Prostate gland (tissue), 2 donors: ENCODE measurements at regions not wholly inside any gene's neighbourhood (a gene's known extent, or its start where the extent isn't known, plus 50 kb on each side); places are given as distances from the start of the nearest gene placed in this dataset.

ENCODE experiments used
- DNase-seq: peaks from one replicate; pipeline ENCODE4 v3.0.0-alpha.2; 2019; ENCODE audit warnings: low spot score
- H3K27ac ChIP-seq, 2 donors: fragments of 200-600 bp; sonication (generic); 2 replicates each; pipeline ENCODE4 v1.5.1; 2017 to 2019
- H3K27me3 ChIP-seq: fragments of 200-600 bp; sonication (generic); replicated peaks from 2 replicates; pipeline ENCODE4 v1.5.1; 2019; ENCODE audit not compliant: insufficient read depth
- H3K36me3 ChIP-seq, 2 donors: fragments of 200-600 bp; sonication (generic); 1 replicate in 1 of 2; 2 replicates in 1 of 2; pipeline versions ENCODE4 v1.5.1 to v1.8.1; 2017 to 2019
- H3K4me1 ChIP-seq: fragments of 200-600 bp; sonication (generic); replicated peaks from 2 replicates; pipeline ENCODE4 v1.5.1; 2019
- H3K4me3 ChIP-seq, 2 donors: fragments of 200-600 bp; sonication (generic); 2 replicates each; pipeline ENCODE4 v1.5.1; 2017 to 2019
- H3K9me3 ChIP-seq: fragments of 200-600 bp; sonication (generic); 2 replicates; pipeline ENCODE4 v1.5.1; 2017
- CTCF ChIP-seq, 4 experiments: fragments of 200-600 bp in 2 of 4; fragments of 450-650 bp in 2 of 4; sonication (generic) in 2 of 4; IDR thresholded peaks; 1 replicate in 3 of 4; 2 replicates in 1 of 4; pipeline ENCODE4 v1.5.1; 2016 to 2019; ENCODE audit warnings: antibody characterized with exemption in 4 of 4, mild to moderate bottlenecking in 2 of 4, moderate library complexity in 2 of 4
- POLR2A ChIP-seq: fragments of 450-650 bp; IDR thresholded peaks from one replicate; pipeline ENCODE4 v1.6.1; 2016; ENCODE audit warnings: antibody characterized with exemption, mild to moderate bottlenecking
- POLR2AphosphoS5 ChIP-seq: sonication (generic); formaldehyde crosslinking; IDR thresholded peaks from one replicate; pipeline ENCODE4 v1.6.1; 2017; ENCODE audit warnings: antibody characterized with exemption
- WGBS: methylation state at CpG from one replicate; pipeline ENCODE4 v1.1.5; 2018; 5-methylcytosine and 5-hydroxymethylcytosine counted together
- intact Hi-C: fragments of 100-400 bp; cut with DNase I; formaldehyde crosslinking; loops from one replicate; pipeline ENCODE4 v1.14.2; 2022

GRCh38 chr1:110788673-110789072 is 84.3 kb upstream of the CD53 start:
- H3K9me3 ChIP-seq, result no peaks in the 10 kb centered on the region

DNA sequence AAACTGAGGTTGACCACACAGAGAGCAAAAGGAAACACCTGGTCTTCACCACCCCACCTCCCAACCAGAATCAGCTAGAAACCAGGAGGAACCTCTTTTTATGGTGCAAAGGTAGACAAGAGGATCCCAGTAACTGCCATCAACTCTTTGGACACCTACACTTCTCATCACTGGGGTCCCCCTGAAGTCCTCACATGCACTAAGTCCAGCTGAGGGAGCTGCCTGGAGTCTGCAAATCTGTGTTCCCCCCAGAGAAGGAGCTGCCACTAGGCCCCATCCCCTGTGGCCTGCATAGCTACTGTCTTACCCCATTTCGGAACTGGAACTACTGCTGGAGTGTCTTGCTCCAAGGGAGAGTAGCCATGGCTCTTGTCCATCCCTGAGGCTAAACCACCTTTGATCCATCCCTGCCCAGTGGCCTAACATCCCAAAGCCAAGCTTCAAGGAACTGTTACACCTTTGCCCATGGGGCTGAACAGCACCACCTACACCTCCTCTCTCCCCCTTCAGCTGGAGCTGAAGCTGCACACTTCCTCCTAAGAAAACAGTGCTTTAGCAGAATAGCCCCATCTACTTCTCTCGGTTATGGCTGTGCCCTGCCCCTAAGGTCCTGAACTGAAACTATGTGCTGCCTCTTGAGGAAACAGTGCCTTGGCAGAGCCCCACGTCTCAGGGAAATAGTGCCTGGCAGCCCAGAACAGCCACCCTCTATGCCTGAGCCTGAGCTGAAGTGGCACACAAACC is 85.4 kb upstream of the CD53 start:
- no peaks in the 10 kb centered on the region for H3K9me3 ChIP-seq
- H3K4me3 ChIP-seq, result no peak overlapping the region
- no peaks in the 10 kb centered on the region for H3K36me3 ChIP-seq
- TF ChIP-seq CTCF (IDR thresholded peaks at IDR 0.05), result no peak
- TF ChIP-seq POLR2AphosphoS5, result no peak
- no peak for TF ChIP-seq POLR2A
- DNase-seq, result no peak
- H3K27ac ChIP-seq, result no peak overlapping the region
- H3K27me3 ChIP-seq, result no peaks in the 10 kb centered on the region
- 53% methylated on average over 3 of the region's 3 CpGs for WGBS
- intact Hi-C loops, result loop anchor here (10.0 kb wide), 1 partner anchor 233 kb away; no protein-coding TSS in a partner anchor
- no peaks in the 10 kb centered on the region for H3K4me1 ChIP-seq

More at GRCh38 chr1:110788673-110789072, 84.3 kb upstream of the CD53 start:
- intact Hi-C loops, result loop anchor here (10.0 kb wide), 1 partner anchor 234 kb away; no protein-coding TSS in a partner anchor
- no peak for TF ChIP-seq CTCF (IDR thresholded peaks at IDR 0.05)
- H3K27ac ChIP-seq, result no peak overlapping the region
- no peak for DNase-seq
- H3K36me3 ChIP-seq, result no peaks in the 10 kb centered on the region
- H3K4me3 ChIP-seq, result no peak overlapping the region
- 94% methylated on average over 2 of the region's 2 CpGs for WGBS
- H3K4me1 ChIP-seq, result no peaks in the 10 kb centered on the region
- no peaks in the 10 kb centered on the region for H3K27me3 ChIP-seq

GRCh38 chr1:110786802-110787327 is 86.1 kb upstream of the CD53 start:
- no peak for DNase-seq
- H3K4me1 ChIP-seq, result no peaks in the 10 kb centered on the region
- H3K27me3 ChIP-seq, result no peaks in the 10 kb centered on the region
- TF ChIP-seq POLR2A (no peak), POLR2AphosphoS5 (no peak), CTCF (IDR thresholded peaks at IDR 0.05) (no peak)
- no peak overlapping the region for H3K27ac ChIP-seq
- H3K4me3 ChIP-seq, result no peak overlapping the region
- 66% methylated on average over 3 of the region's 3 CpGs for WGBS
- H3K36me3 ChIP-seq, result no peaks in the 10 kb centered on the region
- intact Hi-C loops, result loop anchor here (10.0 kb wide), 1 partner anchor 232 kb away; no protein-coding TSS in a partner anchor
- H3K9me3 ChIP-seq, result no peaks in the 10 kb centered on the region

DNA sequence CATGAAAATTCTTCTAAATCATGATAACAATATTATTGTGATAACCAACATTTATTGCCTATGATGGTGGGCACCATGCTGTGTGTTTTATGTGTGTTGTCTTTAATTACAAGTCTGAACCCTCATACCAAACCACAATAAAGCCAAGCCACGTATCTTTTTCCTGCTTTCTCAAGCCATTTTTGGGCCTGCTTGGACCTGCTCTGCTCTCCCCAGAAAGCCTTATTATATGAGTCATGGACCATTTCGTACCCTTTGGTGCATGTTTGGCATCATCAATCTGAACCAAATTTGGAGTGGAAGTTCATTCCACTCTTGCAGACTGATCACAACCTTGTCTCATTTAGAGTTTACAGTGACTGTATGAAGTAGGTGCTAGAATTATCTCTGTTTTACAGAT is 87.3 kb upstream of the CD53 start:
- no peak for DNase-seq
- intact Hi-C loops, result loop anchor here (10.0 kb wide), 1 partner anchor 231 kb away; no protein-coding TSS in a partner anchor

More for the DNA sequence above, 87.3 kb upstream of the CD53 start:
- 27% methylated on average over 2 of the region's 2 CpGs for WGBS
- H3K4me3 ChIP-seq, result no peak overlapping the region
- no peak overlapping the region for H3K27ac ChIP-seq
- no peaks in the 10 kb centered on the region for H3K4me1 ChIP-seq
- no peak for TF ChIP-seq CTCF (IDR thresholded peaks at IDR 0.05)
- TF ChIP-seq POLR2A, result no peak
- no peak for TF ChIP-seq POLR2AphosphoS5
- no peaks in the 10 kb centered on the region for H3K9me3 ChIP-seq
- no peaks in the 10 kb centered on the region for H3K27me3 ChIP-seq
- H3K36me3 ChIP-seq, result no peaks in the 10 kb centered on the region
